ENCODE measurements at regions not wholly inside any gene's neighbourhood (a gene's known extent, or its start where the extent isn't known, plus 50 kb on each side); places are given as distances from the start of the nearest gene placed in this dataset.

- no peak for DNase-seq
Observed at GRCh38 chr3:41000471-41000870, 198.8 kb upstream of the CTNNB1 start.

- DNase-seq = no peak
Observed at GRCh38 chr3:41001556-41001955, 197.7 kb upstream of the CTNNB1 start.

- DNase-seq = no peak
Observed at GRCh38 chr3:41002104-41002503, 197.2 kb upstream of the CTNNB1 start.

GRCh38 chr3:41007399-41007798 is 191.9 kb upstream of the CTNNB1 start:
- no peak for DNase-seq

- no peak for DNase-seq
Observed at GRCh38 chr3:41011854-41012253, 187.5 kb upstream of the CTNNB1 start.

GRCh38 chr3:41018855-41019254 is 180.4 kb upstream of the CTNNB1 start:
- no peak for DNase-seq

- no peak for DNase-seq
Observed at GRCh38 chr3:41024031-41024836, 175.1 kb upstream of the CTNNB1 start.

GRCh38 chr3:41026394-41027177 is 172.7 kb upstream of the CTNNB1 start:
- DNase-seq = no peak

GRCh38 chr3:41029356-41029755 is 169.9 kb upstream of the CTNNB1 start:
- DNase-seq = no peak

GRCh38 chr3:41030220-41030619 is 169.1 kb upstream of the CTNNB1 start:
- DNase-seq = no peak

- DNase-seq = no peak
Observed at GRCh38 chr3:41031401-41031800, 167.9 kb upstream of the CTNNB1 start.

GRCh38 chr3:41033956-41034519 is 165.3 kb upstream of the CTNNB1 start:
- no peak for DNase-seq

GRCh38 chr3:41035456-41036022 is 163.8 kb upstream of the CTNNB1 start:
- no peak for DNase-seq

- DNase-seq = no peak
Observed at GRCh38 chr3:41037651-41038334, 161.5 kb upstream of the CTNNB1 start.

GRCh38 chr3:41040256-41040655 is 159.0 kb upstream of the CTNNB1 start:
- no peak for DNase-seq

- DNase-seq = no peak
Observed at GRCh38 chr3:41041462-41041861, 157.8 kb upstream of the CTNNB1 start.

- no peak for DNase-seq
Observed at GRCh38 chr3:41041899-41042298, 157.4 kb upstream of the CTNNB1 start.

- DNase-seq = no peak
Observed at GRCh38 chr3:41044523-41044922, 154.8 kb upstream of the CTNNB1 start.

GRCh38 chr3:41045491-41045890 is 153.8 kb upstream of the CTNNB1 start:
- no peak for DNase-seq

GRCh38 chr3:41050144-41050543 is 149.2 kb upstream of the CTNNB1 start:
- DNase-seq = no peak

GRCh38 chr3:41053220-41053619 is 146.1 kb upstream of the CTNNB1 start:
- no peak for DNase-seq

GRCh38 chr3:41060106-41060505 is 139.2 kb upstream of the CTNNB1 start:
- no peak for DNase-seq

- no peak for DNase-seq
Observed at GRCh38 chr3:41064070-41064469, 135.2 kb upstream of the CTNNB1 start.
